Lung (tissue), 11 donors: ENCODE measurements at regions not wholly inside any gene's neighbourhood (a gene's known extent, or its start where the extent isn't known, plus 50 kb on each side); places are given as distances from the start of the nearest gene placed in this dataset.

ENCODE experiments used
- ATAC-seq: fragments of 200-7000 bp; cut with Tn5 transposase; one replicate; pipeline ENCODE4 v1.9.1; 2020; ENCODE audit warnings: moderate number of reproducible peaks; ENCODE audit not compliant: insufficient read depth, low FRiP score
- DNase-seq, 3 donors: peaks; one replicate each; pipeline ENCODE4 v3.0.0-alpha.2; 2013 to 2017
- H3K27ac ChIP-seq, 2 donors: one replicate each; pipeline ENCODE4 v1.5.1; 2013; ENCODE audit warnings: mild to moderate bottlenecking in 2 of 2, moderate library complexity in 2 of 2, control low read depth in 1 of 2, inconsistent platforms in 1 of 2, low read depth in 1 of 2, low read length in 1 of 2
- H3K27me3 ChIP-seq, 3 donors: one replicate each; pipeline ENCODE4 v1.5.1; 2013; ENCODE audit warnings: low read length in 2 of 3; ENCODE audit not compliant: control insufficient read depth in 3 of 3, insufficient read depth in 3 of 3
- H3K36me3 ChIP-seq, 4 donors: one replicate each; pipeline ENCODE4 v1.5.1; 2013; ENCODE audit warnings: low read length in 4 of 4, mild to moderate bottlenecking in 1 of 4, moderate library complexity in 1 of 4; ENCODE audit not compliant: control insufficient read depth in 4 of 4, insufficient read depth in 4 of 4
- H3K4me1 ChIP-seq, 5 donors: one replicate each; pipeline ENCODE4 v1.5.1; 2013; ENCODE audit warnings: low read length in 5 of 5, mild to moderate bottlenecking in 2 of 5, moderate library complexity in 1 of 5; ENCODE audit not compliant: control insufficient read depth in 5 of 5, insufficient read depth in 5 of 5
- H3K4me3 ChIP-seq: one replicate; pipeline ENCODE4 v1.5.1; 2013; ENCODE audit warnings: mild to moderate bottlenecking, control low read depth, moderate library complexity
- H3K9ac ChIP-seq, 2 donors: one replicate each; pipeline ENCODE4 v1.5.1; 2013; ENCODE audit warnings: low read length in 2 of 2, control low read depth in 1 of 2; ENCODE audit not compliant: insufficient read depth in 1 of 2
- H3K9me3 ChIP-seq, 4 donors: one replicate each; pipeline ENCODE4 v1.5.1; 2013; ENCODE audit warnings: low read length in 3 of 4, mild to moderate bottlenecking in 1 of 4, moderate library complexity in 1 of 4; ENCODE audit not compliant: control insufficient read depth in 4 of 4, insufficient read depth in 3 of 4
- WGBS, 2 donors: extraction: QIAGEN DNeasy Blood & Tissue Kit; methylation state at CpG; one replicate each; pipeline ENCODE4 v1.1.7; 2013; 5-methylcytosine and 5-hydroxymethylcytosine counted together
- TF ChIP-seq, protein P1 (sequence below): IDR thresholded peaks from 2 replicates; pipeline ENCODE4 v1.5.1; 2012; ENCODE audit warnings: mild to moderate bottlenecking; ENCODE audit errors: control extremely low read depth, extremely low read depth
- donor health status: control.
- donor health status: control.
- donor health status: Bipolar disorder and iron deficiency.
- donor health status: healthy.
- donor health status: DM: yes; HTN: yes; CAD: no.

DNA sequence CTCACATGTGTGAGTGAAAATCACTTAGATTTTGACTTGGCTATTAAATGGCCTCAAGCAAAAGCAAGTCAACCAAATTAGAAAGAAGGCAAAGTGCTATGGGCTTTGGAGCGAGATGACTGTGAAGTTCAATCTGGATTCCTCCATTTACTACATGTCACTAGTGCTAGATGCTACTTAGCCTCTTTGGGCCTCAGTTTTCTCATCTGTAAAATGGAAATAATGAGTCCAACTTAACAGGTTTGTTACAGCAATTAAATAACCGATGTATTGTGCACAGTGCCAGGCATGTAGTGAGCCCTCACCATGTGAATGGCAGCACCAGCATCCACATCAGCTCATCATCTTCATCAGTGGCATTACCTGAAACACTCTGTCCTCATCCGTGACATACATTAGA, 376.3 kb downstream of the MTX2 start:
- 96 to 100% methylated on average over 3 of the region's 3 CpGs for WGBS, 2 donors
- H3K9me3 ChIP-seq: peaks cover 0 to 3% (median 0%) of the 10 kb centered on the region in 4 donors
- no peaks in the 10 kb centered on the region for H3K36me3 ChIP-seq
- H3K27me3 ChIP-seq: peaks cover 0 to 37% (median 24%) of the 10 kb centered on the region in 3 donors
- DNase-seq (no peak), ATAC-seq (no peak)
- H3K4me1 ChIP-seq: no peaks in the 10 kb centered on the region
- H3K27ac ChIP-seq: no peak overlapping the region
- no peak overlapping the region for H3K4me3 ChIP-seq
- TF ChIP-seq, protein P1, sequence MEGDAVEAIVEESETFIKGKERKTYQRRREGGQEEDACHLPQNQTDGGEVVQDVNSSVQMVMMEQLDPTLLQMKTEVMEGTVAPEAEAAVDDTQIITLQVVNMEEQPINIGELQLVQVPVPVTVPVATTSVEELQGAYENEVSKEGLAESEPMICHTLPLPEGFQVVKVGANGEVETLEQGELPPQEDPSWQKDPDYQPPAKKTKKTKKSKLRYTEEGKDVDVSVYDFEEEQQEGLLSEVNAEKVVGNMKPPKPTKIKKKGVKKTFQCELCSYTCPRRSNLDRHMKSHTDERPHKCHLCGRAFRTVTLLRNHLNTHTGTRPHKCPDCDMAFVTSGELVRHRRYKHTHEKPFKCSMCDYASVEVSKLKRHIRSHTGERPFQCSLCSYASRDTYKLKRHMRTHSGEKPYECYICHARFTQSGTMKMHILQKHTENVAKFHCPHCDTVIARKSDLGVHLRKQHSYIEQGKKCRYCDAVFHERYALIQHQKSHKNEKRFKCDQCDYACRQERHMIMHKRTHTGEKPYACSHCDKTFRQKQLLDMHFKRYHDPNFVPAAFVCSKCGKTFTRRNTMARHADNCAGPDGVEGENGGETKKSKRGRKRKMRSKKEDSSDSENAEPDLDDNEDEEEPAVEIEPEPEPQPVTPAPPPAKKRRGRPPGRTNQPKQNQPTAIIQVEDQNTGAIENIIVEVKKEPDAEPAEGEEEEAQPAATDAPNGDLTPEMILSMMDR: no peak
- no peak overlapping the region for H3K9ac ChIP-seq

DNA sequence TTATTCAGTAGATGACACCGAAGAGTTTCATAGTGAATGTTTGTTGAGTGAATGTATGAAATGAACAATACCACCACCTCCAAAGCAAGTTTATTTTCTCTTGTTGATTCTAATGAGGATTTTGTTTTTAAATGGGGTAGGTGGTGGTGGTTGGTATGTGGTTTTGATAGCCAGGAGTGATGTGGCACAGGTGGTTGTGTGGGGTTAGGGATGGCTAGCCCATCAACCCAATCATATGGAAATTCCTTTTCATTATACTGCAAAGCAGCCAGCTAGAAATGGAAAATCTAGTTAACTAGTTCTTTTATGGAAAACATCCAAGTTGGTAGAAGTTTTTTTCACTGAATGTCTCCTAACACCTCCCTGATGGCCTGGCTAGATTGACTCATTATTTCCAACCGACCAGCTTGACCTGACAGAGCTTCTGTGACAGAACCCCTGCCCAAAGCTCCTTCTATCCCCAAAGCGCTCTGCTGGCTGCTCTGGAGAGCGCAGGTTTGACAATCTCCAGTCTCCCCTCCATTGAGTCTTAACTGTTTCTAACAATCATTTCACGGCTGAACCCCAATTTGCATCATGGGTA, 376.9 kb downstream of the MTX2 start:
- no peak overlapping the region for H3K9ac ChIP-seq
- TF ChIP-seq, protein P1: no peak
- H3K4me1 ChIP-seq: no peaks in the 10 kb centered on the region
- DNase-seq (no peak), ATAC-seq (no peak)
- no peak overlapping the region for H3K4me3 ChIP-seq
- peaks cover 0 to 31% (median 18%) of the 10 kb centered on the region in 3 donors for H3K27me3 ChIP-seq
- peaks cover 0 to 3% (median 0%) of the 10 kb centered on the region in 4 donors for H3K9me3 ChIP-seq
- WGBS, 2 donors: 86 to 87% methylated on average over 5 of the region's 5 CpGs
- no peak overlapping the region for H3K27ac ChIP-seq
- H3K36me3 ChIP-seq: no peaks in the 10 kb centered on the region

DNA sequence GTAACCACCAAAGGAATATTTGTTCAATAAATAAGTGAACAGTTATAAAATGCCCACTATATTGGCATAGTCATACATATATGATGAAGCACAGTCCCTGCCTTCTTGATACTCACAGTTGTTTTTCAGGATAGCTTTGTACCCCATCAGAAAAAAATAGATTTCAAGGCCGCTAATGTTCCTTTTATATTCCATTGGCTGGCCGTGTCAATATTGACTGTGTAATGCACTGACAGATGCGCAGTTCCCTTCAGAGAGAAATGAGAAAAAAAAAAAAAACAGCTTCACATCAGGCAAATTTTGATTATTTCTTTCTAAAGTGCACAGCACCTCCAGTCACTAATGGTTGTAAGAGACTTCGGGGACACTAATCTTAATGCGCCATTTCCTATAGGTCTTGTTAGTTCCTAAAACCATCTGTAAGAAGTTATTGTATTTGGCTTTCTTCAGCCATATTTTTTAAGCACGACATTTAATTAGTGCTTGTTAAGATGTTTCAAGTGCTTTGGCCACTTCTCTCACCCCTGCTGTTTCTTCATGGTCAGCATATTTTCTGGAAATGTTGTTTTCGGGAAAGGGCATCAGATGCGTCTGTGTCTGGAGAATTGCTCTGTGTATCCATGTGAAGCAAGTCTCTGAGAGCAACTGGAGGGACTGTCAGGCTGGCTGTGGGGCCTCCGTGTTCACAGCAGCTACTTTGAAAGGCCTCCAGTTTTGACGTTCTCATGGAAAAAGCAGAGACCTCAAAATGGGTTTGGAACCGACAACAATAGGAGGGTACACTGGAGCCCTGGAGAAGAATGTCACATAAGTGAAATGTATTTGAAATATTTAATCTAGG, 378.3 kb downstream of the MTX2 start:
- no peak for DNase-seq
- Histone ChIP-seq H3K9me3 (peaks cover 0 to 3% (median 0%) of the 10 kb centered on the region in 4 donors), H3K27ac (no peak overlapping the region), H3K27me3 (peaks cover 0 to 26% (median 14%) of the 10 kb centered on the region in 3 donors), H3K36me3 (no peaks in the 10 kb centered on the region), H3K4me1 (no peaks in the 10 kb centered on the region), H3K9ac (no peak overlapping the region), H3K4me3 (no peak overlapping the region)
- TF ChIP-seq, protein P1: no peak
- ATAC-seq: no peak
- WGBS, 2 donors: 89 to 90% methylated on average over 11 of the region's 11 CpGs
